IPS-NIHi11 (cell line): ENCODE measurements at regions not wholly inside any gene's neighbourhood (a gene's known extent, or its start where the extent isn't known, plus 50 kb on each side); places are given as distances from the start of the nearest gene placed in this dataset.
A peak's percentile ranks its signal among the peaks of the same experiment; 100 is the strongest.

ENCODE experiments used
- DNase-seq: peaks from one replicate; pipeline ENCODE4 v3.0.0; 2012; ENCODE audit warnings: mixed read lengths, low spot score

GRCh38 chr1:43008115-43009060, 49.7 kb upstream of the SLC2A1 start:
- DNase-seq = peak; percentile 83
